ENCODE measurements at regions not wholly inside any gene's neighbourhood (a gene's known extent, or its start where the extent isn't known, plus 50 kb on each side); places are given as distances from the start of the nearest gene placed in this dataset.

DNA sequence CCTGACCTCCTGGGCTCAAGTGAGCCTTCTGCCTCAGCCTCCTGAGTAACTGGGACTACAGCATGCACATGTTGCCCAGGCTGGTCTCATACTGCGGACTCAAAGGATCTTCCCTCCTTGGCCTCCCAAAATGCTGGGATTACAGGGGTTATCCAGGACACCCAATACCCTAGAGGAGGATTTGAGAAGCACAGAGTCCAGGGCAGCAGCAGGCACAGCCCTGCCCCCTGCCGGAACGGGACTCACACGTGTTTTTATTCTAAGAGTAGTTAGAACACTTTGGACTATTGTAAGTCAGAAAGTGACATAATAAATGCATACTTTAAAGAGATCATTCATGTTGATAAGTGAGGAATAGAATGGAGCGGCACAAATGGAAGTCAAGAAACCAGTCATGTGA is 80.2 kb downstream of the C6orf118 start:
- DNase-seq (ENCODE audit: low spot score): no peak

DNA sequence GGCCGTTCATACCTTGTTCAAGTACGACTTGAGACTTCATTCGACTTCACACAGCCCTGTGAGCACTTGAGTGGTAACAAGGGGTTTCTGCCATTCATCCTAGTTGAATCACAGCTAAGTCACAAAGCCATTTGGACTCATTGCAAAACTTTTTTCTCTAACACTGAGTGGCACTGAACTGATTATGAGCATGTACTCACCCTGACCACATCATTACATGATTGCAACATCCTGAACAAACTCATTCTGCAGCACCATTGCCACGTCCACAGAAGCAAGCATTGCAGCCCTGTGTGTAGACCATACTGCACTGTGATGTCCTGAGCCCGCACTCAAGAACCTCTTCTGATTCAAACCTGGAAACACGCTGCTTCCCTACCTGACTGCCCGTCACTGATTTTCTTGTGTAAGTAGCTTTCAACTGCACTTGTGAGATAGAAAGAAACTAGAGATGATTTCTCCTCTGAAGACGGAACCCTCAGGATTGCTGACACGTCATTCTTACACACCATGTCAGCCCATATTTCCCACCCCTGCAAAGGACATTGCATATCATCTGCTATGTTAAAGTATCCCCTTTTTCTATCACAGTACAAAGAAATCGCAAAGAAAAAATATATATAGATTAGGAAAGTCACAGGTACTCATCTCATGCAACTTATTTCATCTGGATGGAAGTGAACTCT is 81.6 kb downstream of the C6orf118 start:
- DNase-seq (ENCODE audit: low spot score): no peak

- no peak for DNase-seq (ENCODE audit: low spot score)
These were observed 85.7 kb downstream of the C6orf118 start for GRCh38 chr6:165223736-165224135.

DNA sequence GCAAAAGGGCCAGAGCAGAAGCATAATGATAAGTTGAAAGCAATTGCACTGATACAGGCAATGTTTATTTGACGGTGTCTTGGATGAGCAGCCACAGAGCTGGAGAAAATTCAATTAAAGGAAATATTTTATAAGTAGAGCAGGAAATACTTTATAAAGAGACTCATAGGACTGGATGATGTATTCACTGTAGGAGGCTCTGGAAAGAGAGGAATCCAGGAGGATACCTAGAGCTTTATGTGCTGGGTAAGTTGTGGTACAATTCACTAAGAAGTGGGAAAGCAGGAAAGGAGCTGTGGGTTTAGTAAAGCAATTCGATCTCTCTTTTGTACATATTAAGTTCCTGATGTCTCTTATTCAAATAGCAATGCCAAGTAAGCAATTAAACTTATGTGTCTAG is 86.3 kb downstream of the C6orf118 start:
- DNase-seq (ENCODE audit: low spot score): no peak

- no peak for DNase-seq (ENCODE audit: low spot score)
These were observed 86.9 kb downstream of the C6orf118 start for GRCh38 chr6:165222315-165223025.

DNA sequence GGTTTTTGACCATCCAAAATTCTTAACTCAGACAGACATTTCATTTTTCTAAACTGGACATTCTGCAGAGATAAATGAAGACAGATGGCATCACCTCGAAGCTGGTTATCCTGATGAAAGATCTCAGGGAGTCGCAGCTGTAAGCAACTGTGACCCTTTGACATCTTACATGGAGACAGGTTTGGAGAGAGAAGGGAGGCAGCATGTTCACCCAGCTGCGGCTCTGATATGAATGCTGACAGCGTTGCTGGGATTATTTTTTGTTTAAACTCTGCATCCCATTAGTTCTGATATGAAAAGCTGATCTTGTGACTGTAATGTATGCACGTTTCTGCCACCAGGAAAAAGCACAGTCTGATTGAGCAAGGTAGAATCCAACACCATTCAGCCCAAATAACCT is 89.4 kb downstream of the C6orf118 start:
- DNase-seq (ENCODE audit: low spot score): no peak

- DNase-seq (ENCODE audit: low spot score): no peak
These were observed 89.8 kb downstream of the C6orf118 start for GRCh38 chr6:165219629-165220028.

- DNase-seq (ENCODE audit: low spot score): no peak
These were observed 90.6 kb downstream of the C6orf118 start for GRCh38 chr6:165218829-165219228.

- DNase-seq (ENCODE audit: low spot score): no peak
These were observed 102.6 kb downstream of the C6orf118 start for GRCh38 chr6:165206798-165207197.

DNA sequence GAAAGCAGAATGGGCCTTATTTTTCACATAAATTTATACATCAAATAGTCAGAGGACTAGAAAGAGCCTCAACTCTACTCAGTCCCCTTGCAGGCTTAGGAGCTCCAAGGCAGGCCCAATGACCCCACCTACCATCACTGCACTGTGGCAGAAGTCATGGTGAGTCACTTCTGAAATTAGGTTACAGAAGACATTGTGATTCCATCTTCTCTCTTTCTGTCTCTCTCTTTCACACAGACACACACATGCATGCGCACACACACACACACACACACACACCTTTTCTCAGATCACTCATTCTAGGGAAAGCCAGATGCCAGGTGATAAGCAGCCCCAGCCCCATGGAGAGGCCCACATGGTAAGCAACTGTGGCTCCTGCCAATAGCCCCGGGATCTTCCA is 103.8 kb downstream of the C6orf118 start:
- no peak for DNase-seq (ENCODE audit: low spot score)

GRCh38 chr6:165204807-165205545 is 104.4 kb downstream of the C6orf118 start:
- DNase-seq (ENCODE audit: low spot score): no peak

- DNase-seq (ENCODE audit: low spot score): no peak
These were observed 109.2 kb downstream of the C6orf118 start for GRCh38 chr6:165200178-165200577.

DNA sequence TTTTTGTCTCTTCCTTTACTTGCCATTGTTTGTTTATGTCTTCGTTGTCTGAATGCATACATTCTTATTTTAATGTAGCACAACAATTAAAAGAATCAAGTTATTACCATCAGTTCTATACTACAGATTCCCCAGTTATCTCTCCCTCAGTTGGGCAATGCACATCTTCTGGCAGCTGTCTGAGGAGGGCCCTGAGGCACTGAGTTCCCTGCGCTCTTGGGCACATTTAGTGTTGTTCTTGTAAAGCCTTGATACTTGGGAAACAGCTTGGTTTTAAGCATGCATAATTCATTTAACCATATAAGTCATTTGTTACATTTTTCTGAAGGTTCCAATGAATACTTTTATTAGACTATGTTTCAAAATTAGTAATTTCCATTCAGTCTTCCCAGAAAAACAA is 117.9 kb downstream of the C6orf118 start:
- no peak for DNase-seq (ENCODE audit: low spot score)

GRCh38 chr6:165186441-165187205 is 122.8 kb downstream of the C6orf118 start:
- DNase-seq (ENCODE audit: low spot score): no peak

DNA sequence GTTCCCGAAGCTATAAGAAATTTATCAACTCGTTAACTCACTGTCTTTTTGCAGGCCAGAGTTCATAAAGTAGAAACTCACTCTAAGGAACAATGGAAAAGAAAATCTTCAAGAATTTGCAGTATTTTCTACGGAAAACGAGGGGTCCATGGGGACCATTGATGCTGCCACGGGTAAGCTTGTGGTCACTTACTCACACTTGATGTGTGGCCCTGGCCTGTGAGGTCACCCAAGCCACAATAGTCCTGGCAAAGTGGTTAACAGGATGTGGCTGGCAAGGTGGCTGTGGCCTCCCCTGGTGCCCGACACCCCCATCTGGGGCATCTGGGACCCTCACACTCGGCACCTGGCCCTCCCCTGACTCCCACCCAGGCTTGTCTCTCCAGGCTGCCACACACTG is 123.4 kb downstream of the C6orf118 start:
- DNase-seq (ENCODE audit: low spot score): no peak

- no peak for DNase-seq (ENCODE audit: low spot score)
These were observed 125.0 kb downstream of the C6orf118 start for GRCh38 chr6:165184192-165184979.

GRCh38 chr6:165183496-165184140 is 125.8 kb downstream of the C6orf118 start:
- no peak for DNase-seq (ENCODE audit: low spot score)

DNA sequence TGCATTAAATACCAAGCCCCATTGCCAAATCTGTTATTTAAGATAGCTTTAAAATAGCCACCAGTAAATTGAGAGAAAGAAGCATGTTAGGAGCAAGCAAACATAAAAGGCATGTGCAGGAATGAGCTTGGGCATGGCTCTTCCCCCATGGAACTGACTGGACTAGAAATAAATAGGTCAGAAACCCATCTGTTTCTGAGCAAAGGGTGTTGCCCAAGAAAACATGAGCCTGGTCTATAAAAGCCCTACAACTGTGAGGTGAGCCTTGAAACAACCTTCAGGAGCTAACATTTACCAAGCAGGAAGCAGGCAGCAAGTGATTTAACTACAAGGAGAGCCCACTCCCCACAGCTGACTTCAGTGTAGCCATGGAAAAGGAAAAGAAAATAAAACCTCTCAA is 126.3 kb downstream of the C6orf118 start:
- no peak for DNase-seq (ENCODE audit: low spot score)

DNA sequence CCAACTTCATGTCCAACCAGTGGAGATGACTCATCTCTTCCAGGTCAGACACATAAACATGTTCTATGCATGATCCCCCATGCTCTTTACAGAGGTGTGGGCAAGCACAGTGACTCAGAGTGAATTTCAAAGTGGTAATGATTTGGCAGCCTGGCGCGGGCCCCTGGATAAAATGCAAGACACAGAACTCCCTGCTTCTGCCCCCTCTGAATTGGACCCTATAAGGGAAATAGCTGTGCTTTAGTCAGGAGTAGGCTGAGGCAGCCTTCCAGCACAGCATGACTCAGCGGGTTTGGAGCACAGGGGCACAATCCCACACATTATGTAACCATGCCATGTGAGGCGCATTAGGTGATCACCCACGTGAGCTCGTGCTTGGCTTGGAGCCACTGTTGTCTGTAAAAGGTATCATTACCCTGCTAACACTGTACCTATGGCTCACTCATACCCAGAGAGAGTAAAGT is 127.4 kb downstream of the C6orf118 start:
- DNase-seq (ENCODE audit: low spot score): no peak

- DNase-seq (ENCODE audit: low spot score): no peak
These were observed 131.3 kb downstream of the C6orf118 start for GRCh38 chr6:165178056-165178455.

- DNase-seq (ENCODE audit: low spot score): no peak
These were observed 135.9 kb downstream of the C6orf118 start for GRCh38 chr6:165173484-165173883.

All from ureter (tissue), 1 donor.